SK-N-SH treated with all-trans-retinoic acid at 6 μM for 48 hours (cell line): ENCODE measurements at regions not wholly inside any gene's neighbourhood (a gene's known extent, or its start where the extent isn't known, plus 50 kb on each side); places are given as distances from the start of the nearest gene placed in this dataset.

Experiments used
- ATAC-seq: fragments of 200-7000 bp; cut with Tn5 transposase; 3 replicates; pipeline ENCODE4 v1.9.1; 2020; ENCODE audit warnings: mild to moderate bottlenecking, moderate library complexity
- ARNTL ChIP-seq: fragments of 450-650 bp; formaldehyde crosslinking; IDR thresholded peaks from 2 replicates; pipeline ENCODE4 v1.5.0; 2020; ENCODE audit warnings: low read depth, mild to moderate bottlenecking, moderate library complexity, borderline replicate concordance
- BACH2 ChIP-seq: fragments of 250-450 bp; sonication (Bioruptor Pico); IDR thresholded peaks from 2 replicates; pipeline ENCODE4 v1.9.0; 2021; ENCODE audit warnings: mild to moderate bottlenecking, borderline replicate concordance
- CREB5 ChIP-seq: fragments of 250-450 bp; sonication (Bioruptor Pico); IDR thresholded peaks from 2 replicates; pipeline ENCODE4 v1.5.1; 2020; ENCODE audit warnings: low read depth, mild to moderate bottlenecking, moderate library complexity
- CSDC2 ChIP-seq: fragments of 250-450 bp; sonication (Bioruptor Pico); IDR thresholded peaks from 2 replicates; pipeline ENCODE4 v1.5.0; 2020; ENCODE audit warnings: mild to moderate bottlenecking, moderate library complexity
- ESRRG ChIP-seq: fragments of 250-450 bp; sonication (Bioruptor Pico); IDR thresholded peaks from 2 replicates; pipeline ENCODE4 v1.6.1; 2021; ENCODE audit warnings: mild to moderate bottlenecking
- GLIS3 ChIP-seq: fragments of 250-450 bp; sonication (Bioruptor Pico); IDR thresholded peaks from 2 replicates; pipeline ENCODE4 v1.5.0; 2020; ENCODE audit warnings: mild to moderate bottlenecking, moderate library complexity
- ISL1 ChIP-seq: fragments of 250-450 bp; sonication (Bioruptor Pico); IDR thresholded peaks from 2 replicates; pipeline ENCODE4 v2.1.2; 2022; ENCODE audit warnings: mild to moderate bottlenecking, moderate library complexity
- OSR1 ChIP-seq: fragments of 250-450 bp; sonication (Bioruptor Pico); IDR thresholded peaks from 2 replicates; pipeline ENCODE4 v1.8.0; 2022; ENCODE audit warnings: moderate library complexity, mild to moderate bottlenecking, inconsistent platforms
- PATZ1 ChIP-seq: fragments of 250-450 bp; sonication (Bioruptor Pico); IDR thresholded peaks from 2 replicates; pipeline ENCODE4 v1.8.0; 2020; ENCODE audit warnings: mild to moderate bottlenecking, moderate library complexity, borderline replicate concordance
- POU6F1 ChIP-seq: fragments of 250-450 bp; sonication (Bioruptor Pico); IDR thresholded peaks from 2 replicates; pipeline ENCODE4 v1.8.0; 2021; ENCODE audit warnings: low read depth, mild to moderate bottlenecking, moderate library complexity, borderline replicate concordance
- PPARA ChIP-seq: fragments of 250-450 bp; sonication (Bioruptor Pico); IDR thresholded peaks from 2 replicates; pipeline ENCODE4 v1.5.0; 2020; ENCODE audit warnings: mild to moderate bottlenecking, borderline replicate concordance
- SNAI2 ChIP-seq: fragments of 250-450 bp; sonication (Bioruptor Pico); IDR thresholded peaks from 2 replicates; pipeline ENCODE4 v1.5.0; 2020; ENCODE audit warnings: mild to moderate bottlenecking, moderate library complexity
- TCF4 ChIP-seq: fragments of 250-450 bp; sonication (Bioruptor Pico); IDR thresholded peaks from 2 replicates; pipeline ENCODE4 v1.8.0; 2021; ENCODE audit warnings: mild to moderate bottlenecking, moderate library complexity, borderline replicate concordance
- TOX ChIP-seq: fragments of 250-450 bp; sonication (Bioruptor Pico); IDR thresholded peaks from 2 replicates; pipeline ENCODE4 v1.8.0; 2021; ENCODE audit warnings: mild to moderate bottlenecking, moderate library complexity, borderline replicate concordance
- TSHZ2 ChIP-seq: fragments of 250-450 bp; sonication (Bioruptor Pico); IDR thresholded peaks from 2 replicates; pipeline ENCODE4 v1.5.0; 2020; ENCODE audit warnings: mild to moderate bottlenecking, moderate library complexity
- ZC3H10 ChIP-seq: fragments of 250-450 bp; sonication (Bioruptor Pico); IDR thresholded peaks from 2 replicates; pipeline ENCODE4 v1.5.1; 2021; ENCODE audit warnings: mild to moderate bottlenecking, moderate library complexity
- ZNF565 ChIP-seq: fragments of 450-650 bp; formaldehyde crosslinking; conservative IDR thresholded peaks from 2 replicates; pipeline ENCODE4 v1.5.0; 2020; ENCODE audit warnings: low read depth, mild to moderate bottlenecking, moderate library complexity
- ZNF8 ChIP-seq: fragments of 450-650 bp; formaldehyde crosslinking; IDR thresholded peaks from 2 replicates; pipeline ENCODE4 v1.5.0; 2020; ENCODE audit warnings: mild to moderate bottlenecking, moderate library complexity
- TF ChIP-seq, protein P1 (sequence below): fragments of 250-450 bp; sonication (Bioruptor Pico); IDR thresholded peaks from 2 replicates; pipeline ENCODE4 v1.5.1; 2021; ENCODE audit warnings: mild to moderate bottlenecking, moderate library complexity

DNA sequence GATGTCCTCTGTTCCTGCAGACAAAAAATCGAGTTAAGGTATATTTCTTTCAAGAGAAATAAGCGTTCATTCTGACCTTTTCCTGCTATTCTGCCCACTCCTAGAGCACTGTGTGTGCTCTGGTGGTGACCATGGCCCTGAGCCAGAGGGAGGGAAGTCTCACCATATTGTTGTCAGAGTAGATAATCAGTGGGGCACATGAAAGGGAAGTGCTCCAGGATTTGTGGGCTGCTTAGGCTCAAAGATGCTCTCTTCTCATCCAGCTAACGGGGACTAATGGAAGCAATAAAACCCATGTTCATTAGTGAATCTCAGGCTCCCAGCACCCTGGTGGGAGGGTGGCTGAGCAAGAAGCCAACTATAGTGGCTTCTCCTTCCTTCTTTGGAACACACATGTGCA is 70.7 kb upstream of the EOMES start:
- ATAC-seq, result no peak
- no peak for TF ChIP-seq POU6F1 (CRISPR knock-in tag)
- TF ChIP-seq ISL1 (CRISPR knock-in tag), result no peak
- no peak for TF ChIP-seq ARNTL (CRISPR knock-in tag)
- no peak for TF ChIP-seq ZC3H10
- no peak for TF ChIP-seq OSR1 (CRISPR knock-in tag)
- TF ChIP-seq BACH2, result no peak
- TF ChIP-seq GLIS3 (CRISPR knock-in tag), result no peak
- no peak for TF ChIP-seq PATZ1
- no peak for TF ChIP-seq ZNF565 (CRISPR knock-in tag)
- no peak for TF ChIP-seq SNAI2 (CRISPR knock-in tag)
- no peak for TF ChIP-seq ESRRG (CRISPR knock-in tag)
- no peak for TF ChIP-seq ZNF8 (CRISPR knock-in tag)

DNA sequence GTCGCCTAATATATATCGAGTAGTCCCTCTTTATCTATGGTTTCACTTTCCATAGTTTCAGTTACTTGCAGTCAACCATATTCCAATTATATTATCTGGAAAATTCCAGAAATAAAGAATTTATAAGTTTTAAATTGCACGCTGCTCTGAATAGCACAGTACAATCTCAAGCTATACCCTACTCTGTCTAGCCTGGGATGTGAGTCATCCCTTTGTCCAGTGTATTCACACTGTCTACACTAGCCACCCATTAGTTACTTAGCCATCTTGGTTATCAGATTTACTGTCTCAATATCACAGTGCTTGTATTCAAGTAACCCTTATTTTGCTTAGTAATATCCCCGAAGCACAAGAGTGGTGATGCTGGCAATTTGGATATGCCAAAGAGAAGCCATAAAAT is 72.1 kb upstream of the EOMES start:
- ATAC-seq, result no peak
- no peak for TF ChIP-seq ZNF565 (CRISPR knock-in tag)
- TF ChIP-seq POU6F1 (CRISPR knock-in tag), result no peak
- no peak for TF ChIP-seq ZC3H10
- no peak for TF ChIP-seq ISL1 (CRISPR knock-in tag)
- no peak for TF ChIP-seq PATZ1
- TF ChIP-seq ZNF8 (CRISPR knock-in tag), result no peak
- TF ChIP-seq SNAI2 (CRISPR knock-in tag), result no peak

GRCh38 chr3:27796365-27796875 is 74.3 kb upstream of the EOMES start:
- no peak for ATAC-seq
- TF ChIP-seq SNAI2 (CRISPR knock-in tag) (no peak), ARNTL (CRISPR knock-in tag) (no peak), TSHZ2 (CRISPR knock-in tag) (no peak), CREB5 (CRISPR knock-in tag) (no peak), PPARA (no peak), CSDC2 (no peak), ESRRG (CRISPR knock-in tag) (no peak), OSR1 (CRISPR knock-in tag) (no peak), ZNF565 (CRISPR knock-in tag) (no peak), TCF4 (CRISPR knock-in tag) (no peak), PATZ1 (no peak), ZC3H10 (no peak), ZNF8 (CRISPR knock-in tag) (no peak), BACH2 (no peak), TOX (CRISPR knock-in tag) (no peak), POU6F1 (CRISPR knock-in tag) (no peak)
- TF ChIP-seq, protein P1, sequence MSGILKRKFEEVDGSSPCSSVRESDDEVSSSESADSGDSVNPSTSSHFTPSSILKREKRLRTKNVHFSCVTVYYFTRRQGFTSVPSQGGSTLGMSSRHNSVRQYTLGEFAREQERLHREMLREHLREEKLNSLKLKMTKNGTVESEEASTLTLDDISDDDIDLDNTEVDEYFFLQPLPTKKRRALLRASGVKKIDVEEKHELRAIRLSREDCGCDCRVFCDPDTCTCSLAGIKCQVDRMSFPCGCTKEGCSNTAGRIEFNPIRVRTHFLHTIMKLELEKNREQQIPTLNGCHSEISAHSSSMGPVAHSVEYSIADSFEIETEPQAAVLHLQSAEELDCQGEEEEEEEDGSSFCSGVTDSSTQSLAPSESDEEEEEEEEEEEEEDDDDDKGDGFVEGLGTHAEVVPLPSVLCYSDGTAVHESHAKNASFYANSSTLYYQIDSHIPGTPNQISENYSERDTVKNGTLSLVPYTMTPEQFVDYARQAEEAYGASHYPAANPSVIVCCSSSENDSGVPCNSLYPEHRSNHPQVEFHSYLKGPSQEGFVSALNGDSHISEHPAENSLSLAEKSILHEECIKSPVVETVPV, result no peak
